ENCODE measurements at regions not wholly inside any gene's neighbourhood (a gene's known extent, or its start where the extent isn't known, plus 50 kb on each side); places are given as distances from the start of the nearest gene placed in this dataset.

DNA sequence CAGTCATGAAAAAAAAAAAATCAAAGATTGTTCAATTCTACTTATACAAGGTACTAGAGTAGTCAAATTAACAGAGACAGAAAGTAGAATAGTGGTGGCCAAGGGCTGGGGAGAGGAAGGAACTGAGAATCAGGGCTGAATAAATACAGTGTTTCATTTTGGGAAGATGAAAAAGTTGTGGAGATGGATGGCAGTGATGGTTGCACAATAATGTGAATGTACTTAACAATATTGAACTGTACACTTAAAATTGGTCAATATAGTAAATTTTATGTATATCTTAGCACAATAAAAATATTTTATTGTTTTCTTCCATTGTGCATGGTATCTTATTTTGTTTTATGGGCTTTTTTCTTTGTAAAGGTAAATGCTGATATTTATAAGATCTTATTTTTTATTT lies 262.2 kb upstream of the AGTR1 start:
- TF ChIP-seq POLR2A (IDR thresholded peaks at IDR 0.05; ENCODE audit: low read depth, low read length) (no peak), TAF1 (IDR thresholded peaks at IDR 0.05; ENCODE audit: borderline replicate concordance, low read depth, low read length) (no peak), POLR2AphosphoS5 (IDR thresholded peaks at IDR 0.05; ENCODE audit: low read depth, low read length) (no peak)
